Activated CD8-positive, alpha-beta T cell treated with anti-CD3 and anti-CD28 coated beads for 36 hours (primary cell): ENCODE measurements at regions not wholly inside any gene's neighbourhood (a gene's known extent, or its start where the extent isn't known, plus 50 kb on each side); places are given as distances from the start of the nearest gene placed in this dataset.

Source experiments
- ATAC-seq: fragments of 200-7000 bp; cut with Tn5 transposase; one replicate; pipeline ENCODE4 v1.10.0; 2021; ENCODE audit warnings: mild to moderate bottlenecking, moderate library complexity
- CTCF ChIA-PET: fragments of 350-600 bp; sonication (Branson Sonifier 250); formaldehyde crosslinking; loops from one replicate; lab custom pipeline; 2021; ENCODE audit warnings: antibody characterized with exemption; lab: Charles Lee
- POLR2A ChIA-PET: fragments of 350-600 bp; sonication (Branson Sonifier 250); formaldehyde crosslinking; loops from one replicate; lab custom pipeline; 2021; ENCODE audit warnings: antibody characterized with exemption; lab: Charles Lee
- DNase-seq: peaks from one replicate; pipeline ENCODE4 v3.0.0-alpha.2; 2020
- H3K27ac Mint-ChIP-seq: one replicate; pipeline ENCODE4 v1.8.0; 2021; ENCODE audit warnings: mild to moderate bottlenecking, mixed read lengths
- H3K27me3 Mint-ChIP-seq: one replicate; pipeline ENCODE4 v1.8.0; 2021; ENCODE audit warnings: mixed read lengths
- H3K36me3 Mint-ChIP-seq: one replicate; pipeline ENCODE4 v1.8.0; 2021; ENCODE audit warnings: low read depth, mixed read lengths
- H3K4me1 Mint-ChIP-seq: one replicate; pipeline ENCODE4 v1.8.0; 2021; ENCODE audit warnings: low read depth, mixed read lengths
- H3K4me3 Mint-ChIP-seq: one replicate; pipeline ENCODE4 v1.8.0; 2021; ENCODE audit warnings: mild to moderate bottlenecking, moderate library complexity, mixed read lengths
- H3K9me3 Mint-ChIP-seq: one replicate; pipeline ENCODE4 v1.8.0; 2021; ENCODE audit warnings: mixed read lengths
- intact Hi-C: fragments of 100-400 bp; cut with micrococcal nuclease; formaldehyde crosslinking; loops from one replicate; pipeline ENCODE4 v1.10.0; 2022
- TF ChIP-seq, protein P1 (sequence below): fragments of 200-600 bp; IDR thresholded peaks from one replicate; pipeline ENCODE4 v1.8.0; 2022; ENCODE audit warnings: antibody characterized with exemption, mild to moderate bottlenecking

- Mint-ChIP-seq H3K27ac (no peak overlapping the region), H3K4me3 (no peak overlapping the region), H3K27me3 (peaks cover 29% of the 10 kb centered on the region), H3K36me3 (no peaks in the 10 kb centered on the region), H3K9me3 (no peaks in the 10 kb centered on the region), H3K4me1 (no peaks in the 10 kb centered on the region)
- TF ChIP-seq, protein P1, sequence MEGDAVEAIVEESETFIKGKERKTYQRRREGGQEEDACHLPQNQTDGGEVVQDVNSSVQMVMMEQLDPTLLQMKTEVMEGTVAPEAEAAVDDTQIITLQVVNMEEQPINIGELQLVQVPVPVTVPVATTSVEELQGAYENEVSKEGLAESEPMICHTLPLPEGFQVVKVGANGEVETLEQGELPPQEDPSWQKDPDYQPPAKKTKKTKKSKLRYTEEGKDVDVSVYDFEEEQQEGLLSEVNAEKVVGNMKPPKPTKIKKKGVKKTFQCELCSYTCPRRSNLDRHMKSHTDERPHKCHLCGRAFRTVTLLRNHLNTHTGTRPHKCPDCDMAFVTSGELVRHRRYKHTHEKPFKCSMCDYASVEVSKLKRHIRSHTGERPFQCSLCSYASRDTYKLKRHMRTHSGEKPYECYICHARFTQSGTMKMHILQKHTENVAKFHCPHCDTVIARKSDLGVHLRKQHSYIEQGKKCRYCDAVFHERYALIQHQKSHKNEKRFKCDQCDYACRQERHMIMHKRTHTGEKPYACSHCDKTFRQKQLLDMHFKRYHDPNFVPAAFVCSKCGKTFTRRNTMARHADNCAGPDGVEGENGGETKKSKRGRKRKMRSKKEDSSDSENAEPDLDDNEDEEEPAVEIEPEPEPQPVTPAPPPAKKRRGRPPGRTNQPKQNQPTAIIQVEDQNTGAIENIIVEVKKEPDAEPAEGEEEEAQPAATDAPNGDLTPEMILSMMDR, result no peak
- DNase-seq (no peak), ATAC-seq (no peak)
- ChIA-PET CTCF (no interaction called here), POLR2A (no interaction called here)
- intact Hi-C loops, result no loop called here
These were observed 77.5 kb upstream of the CISTR start for GRCh38 chr12:53829130-53829819.

- intact Hi-C loops, result no loop called here
- DNase-seq, result no peak
- no peaks in the 10 kb centered on the region for H3K4me1 Mint-ChIP-seq
- no peak for ATAC-seq
- no peak overlapping the region for H3K27ac Mint-ChIP-seq
- peaks cover 27% of the 10 kb centered on the region for H3K27me3 Mint-ChIP-seq
- no peaks in the 10 kb centered on the region for H3K36me3 Mint-ChIP-seq
- TF ChIP-seq, protein P1, result no peak
- H3K9me3 Mint-ChIP-seq, result no peaks in the 10 kb centered on the region
- H3K4me3 Mint-ChIP-seq, result no peak overlapping the region
- CTCF ChIA-PET, result interaction anchor here (0.8 to 2.3 kb wide), 3 partner anchors 18 to 49 kb away, joined by 3 to 7 read pairs (median 5); no protein-coding TSS in a partner anchor
- POLR2A ChIA-PET, result no interaction called here
These were observed 78.9 kb upstream of the CISTR start for GRCh38 chr12:53830631-53831030.

DNA sequence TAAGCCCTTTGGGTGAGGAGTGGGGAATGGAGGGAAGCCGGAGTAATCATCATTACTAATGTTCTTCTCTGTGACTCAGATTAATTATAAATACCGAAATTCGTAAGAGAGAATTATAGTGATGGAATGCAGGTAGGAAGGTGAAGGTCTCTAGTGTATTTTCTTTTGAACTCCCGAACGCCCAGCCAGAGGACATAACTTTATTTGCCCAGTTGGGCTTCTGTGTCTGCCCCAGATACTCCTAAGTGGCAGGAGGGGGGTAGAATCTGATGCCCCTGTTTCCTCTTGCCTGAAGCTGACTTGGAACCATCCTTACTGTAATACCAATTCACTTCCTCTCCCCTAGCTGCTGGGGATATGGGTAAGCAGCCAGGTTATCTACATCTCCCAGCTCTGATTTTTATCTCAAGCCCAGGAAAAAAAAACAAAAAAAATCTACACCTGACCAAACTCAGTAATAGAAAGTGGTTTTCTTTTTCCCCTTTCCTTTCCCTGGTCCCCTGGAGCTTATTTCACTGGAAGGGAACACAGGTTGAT lies 84.4 kb upstream of the CISTR start:
- Mint-ChIP-seq H3K4me3 (no peak overlapping the region), H3K36me3 (no peaks in the 10 kb centered on the region), H3K9me3 (no peaks in the 10 kb centered on the region), H3K27ac (no peak overlapping the region), H3K4me1 (no peaks in the 10 kb centered on the region), H3K27me3 (peaks cover 49% of the 10 kb centered on the region)
- DNase-seq (no peak), ATAC-seq (no peak)
- TF ChIP-seq, protein P1, result no peak
- intact Hi-C loops, result no loop called here
- ChIA-PET POLR2A (no interaction called here), CTCF (interaction anchor here (1.4 kb wide), 1 partner anchor 44 kb away, joined by 3 read pairs; no protein-coding TSS in a partner anchor)

GRCh38 chr12:53838978-53839377 lies 87.2 kb upstream of the CISTR start:
- POLR2A ChIA-PET, result no interaction called here
- Mint-ChIP-seq H3K4me1 (no peaks in the 10 kb centered on the region), H3K36me3 (no peaks in the 10 kb centered on the region), H3K27me3 (peaks cover 56% of the 10 kb centered on the region), H3K27ac (no peak overlapping the region), H3K4me3 (no peak overlapping the region), H3K9me3 (no peaks in the 10 kb centered on the region)
- CTCF ChIA-PET, result no interaction called here
- intact Hi-C loops, result no loop called here
- TF ChIP-seq, protein P1, result no peak
- ATAC-seq (no peak), DNase-seq (no peak)

DNA sequence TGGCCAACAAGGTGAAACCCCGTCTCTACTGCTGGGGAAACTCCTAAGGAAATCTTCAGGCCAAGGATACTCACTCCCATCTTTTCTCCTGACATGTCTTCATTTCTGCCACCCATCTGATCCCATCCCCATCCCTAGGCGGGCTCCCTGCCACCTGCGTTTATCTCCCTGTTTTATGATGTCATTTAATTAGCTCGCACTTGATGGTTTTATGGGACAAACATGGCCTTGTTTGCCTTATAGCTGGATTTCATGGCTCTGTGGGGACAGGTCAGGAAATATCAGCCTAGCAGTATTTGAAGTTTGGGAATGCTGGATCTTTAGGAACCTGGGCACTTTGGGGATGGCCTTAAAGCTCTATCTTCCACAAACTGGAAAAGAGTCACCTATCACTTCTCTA lies 88.5 kb upstream of the CISTR start:
- POLR2A ChIA-PET, result no interaction called here
- DNase-seq, result no peak
- H3K4me1 Mint-ChIP-seq, result no peaks in the 10 kb centered on the region
- CTCF ChIA-PET, result no interaction called here
- ATAC-seq, result no peak
- H3K27me3 Mint-ChIP-seq, result peaks cover 53% of the 10 kb centered on the region
- H3K9me3 Mint-ChIP-seq, result no peaks in the 10 kb centered on the region
- no peak overlapping the region for H3K4me3 Mint-ChIP-seq
- no peaks in the 10 kb centered on the region for H3K36me3 Mint-ChIP-seq
- intact Hi-C loops, result no loop called here
- H3K27ac Mint-ChIP-seq, result no peak overlapping the region
- TF ChIP-seq, protein P1, result no peak
